OCI-LY3 (cell line): ENCODE measurements at regions not wholly inside any gene's neighbourhood (a gene's known extent, or its start where the extent isn't known, plus 50 kb on each side); places are given as distances from the start of the nearest gene placed in this dataset.

ENCODE experiments used
- CTCF ChIP-seq: fragments of 200-600, 300-600 bp; sonication (generic); IDR thresholded peaks from 2 replicates; pipeline ENCODE4 v1.5.1; 2014; ENCODE audit warnings: antibody characterized with exemption, low read length, low read depth
- EZH2phosphoT487 ChIP-seq: fragments of 200-600 bp; shearing (Covaris generic); IDR thresholded peaks from 2 replicates; pipeline ENCODE4 v1.6.1; 2018; ENCODE audit warnings: antibody characterized with exemption, mixed run types, low read depth

- TF ChIP-seq CTCF (no peak), EZH2phosphoT487 (no peak)
Observed at GRCh38 chr18:14971461-14972185, 223.7 kb downstream of the ANKRD30B start.
